C4-2B (cell line): ENCODE measurements at regions not wholly inside any gene's neighbourhood (a gene's known extent, or its start where the extent isn't known, plus 50 kb on each side); places are given as distances from the start of the nearest gene placed in this dataset.

Experiments used
- ZFX ChIP-seq: fragments of 450-650 bp; IDR thresholded peaks from 2 replicates; pipeline ENCODE4 v1.6.1; 2017
- TF ChIP-seq, protein P1 (sequence below): fragments of 450-650 bp; conservative IDR thresholded peaks from 2 replicates; pipeline ENCODE4 v1.5.1; 2017; ENCODE audit warnings: mild to moderate bottlenecking

DNA sequence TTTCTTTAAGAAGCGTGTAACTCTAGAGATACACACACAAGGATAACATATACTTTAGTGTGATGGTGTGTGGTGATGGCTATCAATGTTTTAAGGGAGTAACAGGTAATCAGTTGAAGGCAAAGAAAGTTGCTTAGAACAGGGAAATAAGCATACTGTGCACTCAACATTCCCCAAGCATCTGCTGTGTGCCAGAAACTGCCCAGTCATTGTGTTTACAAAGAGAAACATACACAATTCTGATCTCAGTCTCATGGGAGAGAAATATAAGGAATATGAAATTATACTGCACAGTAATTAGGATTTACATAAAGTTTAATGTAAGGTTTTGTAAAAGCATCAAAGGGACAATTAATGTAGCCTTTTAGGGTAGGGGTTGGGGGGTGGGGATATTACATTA lies 224.1 kb upstream of the TYRP1 start:
- TF ChIP-seq, protein P1, sequence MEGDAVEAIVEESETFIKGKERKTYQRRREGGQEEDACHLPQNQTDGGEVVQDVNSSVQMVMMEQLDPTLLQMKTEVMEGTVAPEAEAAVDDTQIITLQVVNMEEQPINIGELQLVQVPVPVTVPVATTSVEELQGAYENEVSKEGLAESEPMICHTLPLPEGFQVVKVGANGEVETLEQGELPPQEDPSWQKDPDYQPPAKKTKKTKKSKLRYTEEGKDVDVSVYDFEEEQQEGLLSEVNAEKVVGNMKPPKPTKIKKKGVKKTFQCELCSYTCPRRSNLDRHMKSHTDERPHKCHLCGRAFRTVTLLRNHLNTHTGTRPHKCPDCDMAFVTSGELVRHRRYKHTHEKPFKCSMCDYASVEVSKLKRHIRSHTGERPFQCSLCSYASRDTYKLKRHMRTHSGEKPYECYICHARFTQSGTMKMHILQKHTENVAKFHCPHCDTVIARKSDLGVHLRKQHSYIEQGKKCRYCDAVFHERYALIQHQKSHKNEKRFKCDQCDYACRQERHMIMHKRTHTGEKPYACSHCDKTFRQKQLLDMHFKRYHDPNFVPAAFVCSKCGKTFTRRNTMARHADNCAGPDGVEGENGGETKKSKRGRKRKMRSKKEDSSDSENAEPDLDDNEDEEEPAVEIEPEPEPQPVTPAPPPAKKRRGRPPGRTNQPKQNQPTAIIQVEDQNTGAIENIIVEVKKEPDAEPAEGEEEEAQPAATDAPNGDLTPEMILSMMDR, result no peak
- TF ChIP-seq ZFX, result no peak
